ENCODE measurements at regions not wholly inside any gene's neighbourhood (a gene's known extent, or its start where the extent isn't known, plus 50 kb on each side); places are given as distances from the start of the nearest gene placed in this dataset.

DNA sequence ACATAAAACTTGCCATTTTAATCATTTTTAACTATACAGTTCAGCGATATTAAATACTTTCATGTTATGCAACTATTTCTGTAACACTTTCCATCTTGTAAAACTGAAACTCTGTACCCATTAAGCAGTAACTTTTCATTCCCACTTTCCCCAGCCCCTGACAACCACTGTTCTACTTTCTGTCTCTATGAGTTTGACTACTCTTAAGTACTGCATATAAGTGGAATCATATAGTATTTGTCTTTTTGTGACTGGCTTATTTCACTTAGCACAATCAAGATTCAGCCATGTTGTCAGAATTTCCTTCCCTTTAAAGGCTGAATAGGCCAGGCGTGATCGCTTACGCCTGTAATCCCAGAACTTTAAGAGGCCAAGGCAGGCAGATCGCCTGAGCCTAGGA, 56.2 kb downstream of the ARHGAP35 start:
- H3K4me3 ChIP-seq (replicated peaks in 1 of 3; ENCODE audit: insufficient read depth in 1 of 3, low read depth in 1 of 3, low read length in 3 of 3), result no peak overlapping the region
- peaks cover 67% of the 10 kb centered on the region for H3K79me2 ChIP-seq (ENCODE audit: control insufficient read depth, insufficient read depth, low read length)
- H3K36me3 ChIP-seq (ENCODE audit: control insufficient read depth in 2 of 2, extremely low read depth in 1 of 2, insufficient read depth in 2 of 2, low read length in 2 of 2), result peaks cover 7% of the 10 kb centered on the region in 2 experiments
- TF ChIP-seq GATA2 (IDR thresholded peaks at IDR 0.05; ENCODE audit: insufficient read depth, insufficient read length, low read depth, low read length) (no peak), MAX (IDR thresholded peaks at IDR 0.05; ENCODE audit: insufficient read depth, insufficient read length) (no peak), POLR2AphosphoS5 (IDR thresholded peaks at IDR 0.05; ENCODE audit: insufficient read depth, low read depth, low read length) (no peak), EZH2 (IDR thresholded peaks at IDR 0.05; ENCODE audit: borderline replicate concordance, low read depth, low read length, severe bottlenecking) (no peak), POLR2A (IDR thresholded peaks at IDR 0.05; ENCODE audit: low read depth, low read length) (no peak), JUN (IDR thresholded peaks at IDR 0.05; ENCODE audit: borderline replicate concordance, insufficient read depth, insufficient read length, low read depth) (no peak), MYC (IDR thresholded peaks at IDR 0.05; ENCODE audit: low read depth, low read length) (no peak), FOS (IDR thresholded peaks at IDR 0.05; ENCODE audit: borderline replicate concordance, insufficient read depth, low read length) (no peak)
- TF ChIP-seq, protein P1, sequence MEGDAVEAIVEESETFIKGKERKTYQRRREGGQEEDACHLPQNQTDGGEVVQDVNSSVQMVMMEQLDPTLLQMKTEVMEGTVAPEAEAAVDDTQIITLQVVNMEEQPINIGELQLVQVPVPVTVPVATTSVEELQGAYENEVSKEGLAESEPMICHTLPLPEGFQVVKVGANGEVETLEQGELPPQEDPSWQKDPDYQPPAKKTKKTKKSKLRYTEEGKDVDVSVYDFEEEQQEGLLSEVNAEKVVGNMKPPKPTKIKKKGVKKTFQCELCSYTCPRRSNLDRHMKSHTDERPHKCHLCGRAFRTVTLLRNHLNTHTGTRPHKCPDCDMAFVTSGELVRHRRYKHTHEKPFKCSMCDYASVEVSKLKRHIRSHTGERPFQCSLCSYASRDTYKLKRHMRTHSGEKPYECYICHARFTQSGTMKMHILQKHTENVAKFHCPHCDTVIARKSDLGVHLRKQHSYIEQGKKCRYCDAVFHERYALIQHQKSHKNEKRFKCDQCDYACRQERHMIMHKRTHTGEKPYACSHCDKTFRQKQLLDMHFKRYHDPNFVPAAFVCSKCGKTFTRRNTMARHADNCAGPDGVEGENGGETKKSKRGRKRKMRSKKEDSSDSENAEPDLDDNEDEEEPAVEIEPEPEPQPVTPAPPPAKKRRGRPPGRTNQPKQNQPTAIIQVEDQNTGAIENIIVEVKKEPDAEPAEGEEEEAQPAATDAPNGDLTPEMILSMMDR (IDR thresholded peaks at IDR 0.05; ENCODE audit: extremely low read depth in 1 of 2, insufficient read depth in 1 of 2, low read depth in 1 of 2, low read length in 2 of 2), result no peak
- H3K27me3 ChIP-seq (ENCODE audit: control insufficient read depth in 2 of 2, insufficient read depth in 2 of 2, low read length in 2 of 2), result no peaks in the 10 kb centered on the region
- H3K9me1 ChIP-seq (replicated peaks; ENCODE audit: control insufficient read depth, extremely low read depth, insufficient read depth, low read length), result no peaks in the 10 kb centered on the region
- peaks cover 15% of the 10 kb centered on the region for H3K4me1 ChIP-seq (ENCODE audit: control insufficient read depth, extremely low read depth, insufficient read depth, low read length)
- H3K9ac ChIP-seq (replicated peaks; ENCODE audit: extremely low read depth, insufficient read depth, low read length), result no peak overlapping the region
- POLR2A ChIA-PET, result no interaction called here
- CTCF ChIA-PET, result no interaction called here
- no peaks in the 10 kb centered on the region for H3K9me3 ChIP-seq (replicated peaks; ENCODE audit: control insufficient read depth, insufficient read depth, low read length)
- FAIRE-seq (no peak), DNase-seq (ENCODE audit: low read depth, low spot score) (no peak)
- no peak overlapping the region for H2AFZ ChIP-seq (ENCODE audit: low read depth, low read length)
- BruUV-seq (replicated peaks), result no TSS peak
- H4K20me1 ChIP-seq (replicated peaks; ENCODE audit: control insufficient read depth, extremely low read depth, insufficient read depth, low read length), result no peaks in the 10 kb centered on the region
- dilution Hi-C loops (cut with MboI; ENCODE audit: extremely low pct_ligation_motif_present, low sequenced_read_pairs), result no loop called here
- no peak overlapping the region for H3K27ac ChIP-seq (ENCODE audit: insufficient read depth, low read depth, low read length)
- no peak overlapping the region for H3K4me2 ChIP-seq (ENCODE audit: insufficient read depth, low read length)
- intact Hi-C loops (cut with micrococcal nuclease), result no loop called here
